GM12874 (cell line): ENCODE measurements at regions not wholly inside any gene's neighbourhood (a gene's known extent, or its start where the extent isn't known, plus 50 kb on each side); places are given as distances from the start of the nearest gene placed in this dataset.

ENCODE experiments used
- TF ChIP-seq, protein P1 (sequence below): IDR thresholded peaks from 2 replicates; pipeline ENCODE4 v1.5.1; 2011; ENCODE audit warnings: low read depth, mild to moderate bottlenecking, control low read depth, low read length, moderate library complexity; ENCODE audit not compliant: insufficient read depth

DNA sequence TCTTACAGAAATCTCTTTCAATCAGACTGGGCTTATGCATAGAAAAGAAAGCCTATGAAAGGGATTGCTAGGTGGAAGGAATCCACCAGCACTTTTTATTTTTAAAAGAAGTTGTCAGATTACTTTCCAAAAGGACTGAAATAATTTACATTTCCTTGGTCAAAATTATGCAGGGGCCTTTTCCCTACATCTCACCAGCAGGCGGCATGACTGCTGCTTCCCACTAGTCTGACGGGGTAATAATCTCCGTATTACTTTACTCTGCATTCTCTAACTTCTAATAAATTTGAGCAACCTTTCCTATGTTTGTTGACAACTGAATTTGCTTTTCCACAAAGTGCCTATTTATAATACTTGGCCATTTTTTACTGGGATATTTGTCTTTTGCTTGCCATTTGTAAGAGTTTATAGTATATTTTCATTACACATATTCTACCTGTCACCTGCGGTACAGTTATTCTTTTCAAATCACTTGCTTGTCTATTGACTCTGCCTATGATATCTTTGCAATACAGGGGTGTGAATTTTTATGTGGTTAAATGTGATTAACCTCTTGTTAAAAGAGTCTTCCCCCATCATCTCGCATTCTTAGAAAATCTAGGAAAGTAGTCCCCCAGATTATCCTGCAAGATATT lies 51.9 kb upstream of the USP47 start:
- TF ChIP-seq, protein P1, sequence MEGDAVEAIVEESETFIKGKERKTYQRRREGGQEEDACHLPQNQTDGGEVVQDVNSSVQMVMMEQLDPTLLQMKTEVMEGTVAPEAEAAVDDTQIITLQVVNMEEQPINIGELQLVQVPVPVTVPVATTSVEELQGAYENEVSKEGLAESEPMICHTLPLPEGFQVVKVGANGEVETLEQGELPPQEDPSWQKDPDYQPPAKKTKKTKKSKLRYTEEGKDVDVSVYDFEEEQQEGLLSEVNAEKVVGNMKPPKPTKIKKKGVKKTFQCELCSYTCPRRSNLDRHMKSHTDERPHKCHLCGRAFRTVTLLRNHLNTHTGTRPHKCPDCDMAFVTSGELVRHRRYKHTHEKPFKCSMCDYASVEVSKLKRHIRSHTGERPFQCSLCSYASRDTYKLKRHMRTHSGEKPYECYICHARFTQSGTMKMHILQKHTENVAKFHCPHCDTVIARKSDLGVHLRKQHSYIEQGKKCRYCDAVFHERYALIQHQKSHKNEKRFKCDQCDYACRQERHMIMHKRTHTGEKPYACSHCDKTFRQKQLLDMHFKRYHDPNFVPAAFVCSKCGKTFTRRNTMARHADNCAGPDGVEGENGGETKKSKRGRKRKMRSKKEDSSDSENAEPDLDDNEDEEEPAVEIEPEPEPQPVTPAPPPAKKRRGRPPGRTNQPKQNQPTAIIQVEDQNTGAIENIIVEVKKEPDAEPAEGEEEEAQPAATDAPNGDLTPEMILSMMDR = peak; percentile 54; the same call in 1 of the 2 replicates

DNA sequence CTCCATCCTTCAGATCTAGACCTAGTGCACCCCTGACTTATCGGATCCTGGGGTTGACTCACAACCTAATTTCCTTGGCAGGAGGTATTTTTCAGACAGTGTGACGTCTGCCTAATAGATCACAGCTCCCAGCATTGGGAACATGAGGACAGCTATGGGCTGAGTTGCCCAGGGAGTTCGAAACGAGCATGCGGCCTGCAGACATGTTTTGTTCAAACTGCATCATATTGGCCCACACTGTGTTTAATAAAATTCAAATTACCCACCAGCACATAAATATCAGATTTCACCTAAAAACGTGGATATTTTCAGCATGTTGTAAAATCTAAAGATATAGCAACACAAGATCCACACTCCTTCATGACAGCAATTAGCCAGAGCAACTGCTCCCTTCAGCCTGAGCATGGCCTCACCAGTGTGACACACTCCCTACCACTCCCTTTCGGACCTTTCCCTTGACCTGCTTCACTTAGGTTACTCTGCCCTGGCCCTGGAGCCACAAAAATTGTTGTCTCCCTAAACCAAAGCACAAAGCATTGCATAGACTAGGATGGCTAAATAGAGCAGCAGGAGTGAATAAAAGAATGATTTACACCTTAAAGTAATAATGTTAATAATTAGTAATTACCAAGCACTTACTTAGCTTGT lies 53.6 kb upstream of the USP47 start:
- TF ChIP-seq, protein P1 = no peak

DNA sequence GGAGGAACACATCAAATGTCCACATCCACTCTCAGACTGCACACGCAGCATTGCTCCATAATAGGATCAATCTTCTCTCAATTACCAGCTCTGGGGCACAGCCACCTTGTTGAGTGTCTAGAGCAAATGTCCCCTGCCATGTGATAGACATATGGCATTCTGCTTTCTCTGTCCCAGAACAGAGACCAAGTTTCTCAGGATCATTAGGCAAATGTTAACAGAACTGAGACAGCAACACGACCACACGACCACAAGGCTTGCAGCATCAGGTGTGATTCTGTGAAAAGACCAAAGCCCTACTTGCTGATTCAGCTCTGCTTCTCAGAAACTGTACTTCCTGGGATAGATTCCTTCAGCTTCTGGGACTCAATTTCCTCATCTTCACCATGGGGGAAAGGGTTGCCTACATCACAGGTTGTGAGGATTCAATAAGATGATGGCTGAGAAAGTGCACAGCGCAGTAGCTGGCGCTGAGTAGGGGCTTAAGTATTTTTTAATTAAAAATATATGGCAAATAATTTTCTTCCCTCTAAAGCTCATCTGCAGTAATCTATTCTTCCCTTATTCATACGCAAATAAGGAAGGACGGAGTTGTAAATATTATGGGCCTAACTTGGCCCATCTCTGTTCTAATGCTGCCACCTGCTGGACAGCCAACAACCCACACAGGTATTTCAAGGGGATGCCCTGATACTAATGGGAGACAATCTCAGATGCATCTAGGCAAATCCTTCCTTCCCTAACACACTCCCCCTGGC lies 54.3 kb upstream of the USP47 start:
- TF ChIP-seq, protein P1 = peak; percentile 64

DNA sequence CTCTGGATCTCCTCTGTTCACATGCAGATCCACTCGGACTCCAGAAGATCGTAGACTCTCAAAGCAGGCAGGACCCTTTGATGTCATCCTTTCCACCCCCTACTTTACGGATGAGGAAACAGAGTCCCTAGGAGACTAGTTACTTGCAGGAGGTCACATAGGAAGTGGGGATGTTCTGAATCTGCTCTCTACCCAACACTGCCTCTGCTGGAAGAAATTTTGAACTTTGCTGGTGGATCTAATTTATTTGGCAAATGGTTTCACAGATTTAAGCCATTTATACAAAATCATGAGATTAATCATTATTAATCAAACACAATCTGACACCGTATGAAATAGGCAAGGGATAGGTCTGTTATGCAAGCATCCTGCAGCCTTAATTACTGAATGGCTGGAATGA lies 55.0 kb upstream of the USP47 start:
- TF ChIP-seq, protein P1 = 0 out of 2 replicates have a peak, but pooled peaks have one; percentile 13

DNA sequence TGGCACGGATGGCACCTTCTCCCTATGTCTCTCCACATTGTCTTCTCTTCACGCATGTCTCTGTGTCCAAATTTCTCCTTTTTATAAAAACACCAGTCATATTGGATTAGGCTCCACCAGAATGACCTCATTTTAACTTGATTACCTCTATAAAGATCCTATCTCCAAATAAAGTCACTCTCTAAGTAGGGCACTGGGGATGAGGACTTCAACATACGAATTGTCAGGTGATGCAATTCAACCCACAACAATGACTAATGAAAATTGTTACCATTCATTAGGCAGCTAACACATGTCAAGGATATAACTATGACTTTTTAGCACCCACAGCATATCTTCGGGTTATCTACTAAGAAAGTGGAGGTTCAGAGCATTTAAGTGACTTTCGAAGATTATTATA lies 55.5 kb upstream of the USP47 start:
- TF ChIP-seq, protein P1 = no peak

DNA sequence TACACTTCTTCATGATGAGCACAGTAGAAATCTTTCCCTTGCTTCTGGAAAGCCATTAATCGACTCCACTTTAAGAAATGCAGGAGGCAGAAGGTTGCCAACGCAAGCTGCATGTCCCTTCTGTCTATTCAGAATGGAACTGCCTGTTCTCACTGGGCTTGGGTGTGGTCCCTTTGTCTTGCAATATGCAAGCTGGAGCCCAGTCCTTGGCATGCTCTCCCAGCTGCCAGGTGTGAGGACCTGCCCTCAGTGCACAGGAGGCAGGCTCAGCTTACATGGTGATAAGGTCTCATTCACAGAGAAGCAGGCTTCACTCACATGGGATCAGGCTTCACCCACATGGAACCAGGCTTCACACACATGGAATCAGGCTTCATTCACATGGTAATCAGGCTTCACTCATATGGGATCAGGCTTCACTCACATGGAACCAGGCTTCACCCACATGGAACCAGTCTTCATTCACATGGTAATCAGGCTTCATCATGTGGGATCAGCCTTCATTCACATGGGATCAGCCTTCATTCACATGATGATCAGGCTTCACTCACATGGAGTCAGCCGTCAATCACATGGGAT lies 59.2 kb upstream of the USP47 start:
- TF ChIP-seq, protein P1 = no peak

DNA sequence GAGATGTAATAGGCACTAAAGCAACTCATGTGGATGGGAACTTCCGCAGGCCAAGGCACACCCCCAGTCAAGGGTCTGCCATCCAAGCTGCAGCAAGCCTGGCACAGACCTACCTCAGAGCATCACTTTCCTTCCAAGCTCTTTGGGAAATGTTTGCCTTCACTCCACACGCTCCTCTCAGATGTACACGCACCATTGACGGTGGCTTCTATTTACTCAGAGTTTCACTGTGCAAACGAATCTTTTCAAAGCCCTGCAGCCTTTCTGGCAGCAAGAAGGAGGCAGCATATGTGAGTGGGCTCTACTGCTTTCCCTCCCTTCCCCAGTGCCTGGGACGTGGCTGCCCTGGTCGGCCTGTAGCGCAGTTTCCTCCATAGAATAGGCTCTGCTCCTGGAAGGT lies 60.9 kb upstream of the USP47 start:
- TF ChIP-seq, protein P1 = no peak
